ENCODE measurements at regions not wholly inside any gene's neighbourhood (a gene's known extent, or its start where the extent isn't known, plus 50 kb on each side); places are given as distances from the start of the nearest gene placed in this dataset.

- no peak overlapping the region for H3K27ac ChIP-seq (replicated peaks)
- H3K4me3 ChIP-seq (replicated peaks; ENCODE audit: insufficient read depth, low read length): no peak overlapping the region
- H3K27me3 ChIP-seq (ENCODE audit: insufficient read depth, poor library complexity, severe bottlenecking): no peaks in the 10 kb centered on the region
- no peak for DNase-seq (ENCODE audit: low read depth in 1 of 2, low spot score in 1 of 2)
- TF ChIP-seq POLR2AphosphoS5 (IDR thresholded peaks at IDR 0.05; ENCODE audit: low read depth): no peak
- no peak for TF ChIP-seq SPI1 (IDR thresholded peaks at IDR 0.05; ENCODE audit: borderline replicate concordance, low read depth)
- TF ChIP-seq REST (IDR thresholded peaks at IDR 0.05; ENCODE audit: insufficient replicate concordance, low read depth): no peak
These were observed 443.9 kb downstream of the TAF11L14 start for GRCh38 chr5:18078157-18078556.

GRCh38 chr5:18079831-18080230 lies 445.6 kb downstream of the TAF11L14 start:
- Histone ChIP-seq H3K4me3 (replicated peaks; ENCODE audit: insufficient read depth, low read length) (no peak overlapping the region), H3K27me3 (ENCODE audit: insufficient read depth, poor library complexity, severe bottlenecking) (no peaks in the 10 kb centered on the region), H3K27ac (replicated peaks) (no peak overlapping the region)
- TF ChIP-seq REST (IDR thresholded peaks at IDR 0.05; ENCODE audit: insufficient replicate concordance, low read depth) (no peak), GABPA (IDR thresholded peaks at IDR 0.05; ENCODE audit: low read depth) (no peak), POLR2AphosphoS5 (IDR thresholded peaks at IDR 0.05; ENCODE audit: low read depth) (no peak), SPI1 (IDR thresholded peaks at IDR 0.05; ENCODE audit: borderline replicate concordance, low read depth) (no peak), CTCF (IDR thresholded peaks at IDR 0.05; ENCODE audit: insufficient read depth, low read length) (no peak)
- DNase-seq (ENCODE audit: low read depth in 1 of 2, low spot score in 1 of 2): no peak

GRCh38 chr5:18088020-18088579 lies 453.8 kb downstream of the TAF11L14 start:
- DNase-seq (ENCODE audit: low read depth in 1 of 2, low spot score in 1 of 2): no peak
- Histone ChIP-seq H3K27me3 (ENCODE audit: insufficient read depth, poor library complexity, severe bottlenecking) (no peaks in the 10 kb centered on the region), H3K4me3 (replicated peaks; ENCODE audit: insufficient read depth, low read length) (no peak overlapping the region), H3K27ac (replicated peaks) (no peak overlapping the region)
- TF ChIP-seq GABPA (IDR thresholded peaks at IDR 0.05; ENCODE audit: low read depth) (no peak), SPI1 (IDR thresholded peaks at IDR 0.05; ENCODE audit: borderline replicate concordance, low read depth) (no peak), REST (IDR thresholded peaks at IDR 0.05; ENCODE audit: insufficient replicate concordance, low read depth) (no peak), CTCF (IDR thresholded peaks at IDR 0.05; ENCODE audit: insufficient read depth, low read length) (no peak), POLR2AphosphoS5 (IDR thresholded peaks at IDR 0.05; ENCODE audit: low read depth) (no peak)

Data from HL-60 (cell line).